DND-41 (cell line): ENCODE measurements at regions not wholly inside any gene's neighbourhood (a gene's known extent, or its start where the extent isn't known, plus 50 kb on each side); places are given as distances from the start of the nearest gene placed in this dataset.

Source experiments
- ATAC-seq: fragments of 200-7000 bp; cut with Tn5 transposase; 3 replicates; pipeline ENCODE4 v1.9.1; 2021; ENCODE audit warnings: low read depth; ENCODE audit not compliant: insufficient read depth
- DNase-seq: peaks from one replicate; pipeline ENCODE4 v3.0.0-alpha.2; 2020
- H2AFZ ChIP-seq: 2 replicates; pipeline ENCODE4 v1.6.0; 2012; ENCODE audit warnings: low read depth, low read length
- H3K27ac ChIP-seq: 2 replicates; pipeline ENCODE4 v1.5.1; 2012; ENCODE audit warnings: low read length, inconsistent platforms
- H3K27me3 ChIP-seq: fragments of 200-600 bp; sonication (generic); 2 replicates; pipeline ENCODE4 v1.6.0; 2012; ENCODE audit warnings: low read length, mild to moderate bottlenecking, inconsistent platforms; ENCODE audit not compliant: insufficient read depth, poor library complexity
- H3K36me3 ChIP-seq: 2 replicates; pipeline ENCODE4 v1.5.1; 2012; ENCODE audit warnings: low read length, inconsistent platforms; ENCODE audit not compliant: insufficient read depth
- H3K4me1 ChIP-seq: 2 replicates; pipeline ENCODE4 v1.5.1; 2012; ENCODE audit warnings: mild to moderate bottlenecking, low read length; ENCODE audit not compliant: insufficient read depth
- H3K4me2 ChIP-seq: 2 replicates; pipeline ENCODE4 v1.6.0; 2012; ENCODE audit warnings: mild to moderate bottlenecking, moderate library complexity, low read length, inconsistent platforms; ENCODE audit not compliant: insufficient read depth
- H3K4me3 ChIP-seq, 2 experiments: fragments of 200-600 bp in 1 of 2; shearing (Covaris generic) in 1 of 2; 2 replicates each; pipeline ENCODE4 v1.5.1; 2012 to 2016; ENCODE audit warnings: inconsistent platforms in 2 of 2, low read length in 2 of 2, mild to moderate bottlenecking in 2 of 2, low read depth in 1 of 2, moderate library complexity in 1 of 2
- H3K79me2 ChIP-seq: 2 replicates; pipeline ENCODE4 v1.6.0; 2012; ENCODE audit warnings: low read length, inconsistent platforms; ENCODE audit not compliant: insufficient read depth
- H3K9ac ChIP-seq: 2 replicates; pipeline ENCODE4 v1.6.0; 2012; ENCODE audit warnings: low read depth, mild to moderate bottlenecking, inconsistent platforms, low read length, moderate library complexity
- H3K9me3 ChIP-seq: 2 replicates; pipeline ENCODE4 v1.5.1; 2012; ENCODE audit warnings: low read length, moderate library complexity, mild to moderate bottlenecking, inconsistent platforms; ENCODE audit not compliant: insufficient read depth, severe bottlenecking
- H4K20me1 ChIP-seq: 2 replicates; pipeline ENCODE4 v1.6.0; 2012; ENCODE audit warnings: low read length; ENCODE audit not compliant: insufficient read depth
- EZH2 ChIP-seq: IDR thresholded peaks from 3 replicates; pipeline ENCODE4 v1.6.1; 2012; ENCODE audit warnings: borderline replicate concordance, low read depth, mild to moderate bottlenecking, moderate library complexity, low read length, inconsistent platforms; ENCODE audit not compliant: severe bottlenecking
- TF ChIP-seq, protein P1 (sequence below): IDR thresholded peaks from 2 replicates; pipeline ENCODE4 v1.5.1; 2012; ENCODE audit warnings: borderline replicate concordance, low read length, moderate library complexity, mild to moderate bottlenecking; ENCODE audit not compliant: poor library complexity, severe bottlenecking; ENCODE audit errors: extremely low read depth

GRCh38 chr7:20026762-20027161 lies 190.4 kb downstream of the MACC1 start:
- Histone ChIP-seq H3K9me3 (no peaks in the 10 kb centered on the region), H3K36me3 (no peaks in the 10 kb centered on the region), H3K4me3 (no peak overlapping the region), H3K4me1 (no peaks in the 10 kb centered on the region), H3K9ac (no peak overlapping the region), H3K27me3 (no peaks in the 10 kb centered on the region), H4K20me1 (no peaks in the 10 kb centered on the region), H3K4me2 (no peak overlapping the region), H3K79me2 (no peaks in the 10 kb centered on the region), H3K27ac (no peak overlapping the region), H2AFZ (no peak overlapping the region)
- DNase-seq (no peak), ATAC-seq (no peak)
- TF ChIP-seq, protein P1, sequence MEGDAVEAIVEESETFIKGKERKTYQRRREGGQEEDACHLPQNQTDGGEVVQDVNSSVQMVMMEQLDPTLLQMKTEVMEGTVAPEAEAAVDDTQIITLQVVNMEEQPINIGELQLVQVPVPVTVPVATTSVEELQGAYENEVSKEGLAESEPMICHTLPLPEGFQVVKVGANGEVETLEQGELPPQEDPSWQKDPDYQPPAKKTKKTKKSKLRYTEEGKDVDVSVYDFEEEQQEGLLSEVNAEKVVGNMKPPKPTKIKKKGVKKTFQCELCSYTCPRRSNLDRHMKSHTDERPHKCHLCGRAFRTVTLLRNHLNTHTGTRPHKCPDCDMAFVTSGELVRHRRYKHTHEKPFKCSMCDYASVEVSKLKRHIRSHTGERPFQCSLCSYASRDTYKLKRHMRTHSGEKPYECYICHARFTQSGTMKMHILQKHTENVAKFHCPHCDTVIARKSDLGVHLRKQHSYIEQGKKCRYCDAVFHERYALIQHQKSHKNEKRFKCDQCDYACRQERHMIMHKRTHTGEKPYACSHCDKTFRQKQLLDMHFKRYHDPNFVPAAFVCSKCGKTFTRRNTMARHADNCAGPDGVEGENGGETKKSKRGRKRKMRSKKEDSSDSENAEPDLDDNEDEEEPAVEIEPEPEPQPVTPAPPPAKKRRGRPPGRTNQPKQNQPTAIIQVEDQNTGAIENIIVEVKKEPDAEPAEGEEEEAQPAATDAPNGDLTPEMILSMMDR = no peak

- Histone ChIP-seq H3K27ac (no peak overlapping the region), H3K9ac (no peak overlapping the region), H3K4me3 (no peak overlapping the region), H3K27me3 (no peaks in the 10 kb centered on the region), H3K4me2 (no peak overlapping the region), H3K9me3 (no peaks in the 10 kb centered on the region), H4K20me1 (no peaks in the 10 kb centered on the region), H3K4me1 (no peaks in the 10 kb centered on the region), H3K36me3 (no peaks in the 10 kb centered on the region), H2AFZ (no peak overlapping the region), H3K79me2 (no peaks in the 10 kb centered on the region)
- TF ChIP-seq, protein P1 = no peak
- no peak for TF ChIP-seq EZH2
- ATAC-seq = no peak
- DNase-seq = no peak
Measured at GRCh38 chr7:20021831-20022230, 195.4 kb downstream of the MACC1 start.

GRCh38 chr7:20021066-20021465 lies 196.1 kb downstream of the MACC1 start:
- H3K79me2 ChIP-seq = no peaks in the 10 kb centered on the region
- no peaks in the 10 kb centered on the region for H3K27me3 ChIP-seq
- no peak overlapping the region for H3K9ac ChIP-seq
- ATAC-seq (no peak), DNase-seq (no peak)
- no peak overlapping the region for H3K4me3 ChIP-seq
- H4K20me1 ChIP-seq = no peaks in the 10 kb centered on the region
- no peak overlapping the region for H2AFZ ChIP-seq
- TF ChIP-seq, protein P1 = no peak
- no peak for TF ChIP-seq EZH2
- no peak overlapping the region for H3K4me2 ChIP-seq
- H3K4me1 ChIP-seq = no peaks in the 10 kb centered on the region
- H3K9me3 ChIP-seq = no peaks in the 10 kb centered on the region
- no peaks in the 10 kb centered on the region for H3K36me3 ChIP-seq
- no peak overlapping the region for H3K27ac ChIP-seq
